WERI-Rb-1 (cell line): ENCODE measurements at regions not wholly inside any gene's neighbourhood (a gene's known extent, or its start where the extent isn't known, plus 50 kb on each side); places are given as distances from the start of the nearest gene placed in this dataset.
A peak's percentile ranks its signal among the peaks of the same experiment; 100 is the strongest.

Experiments
- DNase-seq: peaks from one replicate; pipeline ENCODE4 v3.0.0-alpha.2; 2020
- H3K27ac ChIP-seq: fragments of 250-450 bp; sonication (Bioruptor Pico); 2 replicates; pipeline ENCODE4 v1.5.1; 2020; ENCODE audit warnings: mild to moderate bottlenecking, moderate library complexity
- H3K27me3 ChIP-seq: fragments of 250-450 bp; sonication (Bioruptor Pico); 2 replicates; pipeline ENCODE4 v1.5.1; 2021; ENCODE audit warnings: mild to moderate bottlenecking, low read depth, moderate library complexity; ENCODE audit not compliant: insufficient read depth, severe bottlenecking
- H3K36me3 ChIP-seq: fragments of 250-450 bp; sonication (Bioruptor Pico); 2 replicates; pipeline ENCODE4 v1.5.1; 2020; ENCODE audit warnings: mild to moderate bottlenecking, moderate library complexity
- H3K4me3 ChIP-seq: 2 replicates; pipeline ENCODE4 v1.5.1; 2011; ENCODE audit warnings: low read depth, mild to moderate bottlenecking, control low read depth, low read length
- H3K9me3 ChIP-seq: fragments of 250-450 bp; sonication (Bioruptor Pico); 2 replicates; pipeline ENCODE4 v1.5.1; 2021; ENCODE audit warnings: mild to moderate bottlenecking, moderate library complexity; ENCODE audit not compliant: severe bottlenecking
- CTCF ChIP-seq: IDR thresholded peaks from 2 replicates; pipeline ENCODE4 v1.5.1; 2011; ENCODE audit warnings: low read depth, mild to moderate bottlenecking, control low read depth, inconsistent platforms, low read length

- H3K4me3 ChIP-seq: peak overlapping the region; percentile 71
These were observed 51.5 kb upstream of the TRIM2 start for GRCh38 chr4:153152501-153153338.

DNA sequence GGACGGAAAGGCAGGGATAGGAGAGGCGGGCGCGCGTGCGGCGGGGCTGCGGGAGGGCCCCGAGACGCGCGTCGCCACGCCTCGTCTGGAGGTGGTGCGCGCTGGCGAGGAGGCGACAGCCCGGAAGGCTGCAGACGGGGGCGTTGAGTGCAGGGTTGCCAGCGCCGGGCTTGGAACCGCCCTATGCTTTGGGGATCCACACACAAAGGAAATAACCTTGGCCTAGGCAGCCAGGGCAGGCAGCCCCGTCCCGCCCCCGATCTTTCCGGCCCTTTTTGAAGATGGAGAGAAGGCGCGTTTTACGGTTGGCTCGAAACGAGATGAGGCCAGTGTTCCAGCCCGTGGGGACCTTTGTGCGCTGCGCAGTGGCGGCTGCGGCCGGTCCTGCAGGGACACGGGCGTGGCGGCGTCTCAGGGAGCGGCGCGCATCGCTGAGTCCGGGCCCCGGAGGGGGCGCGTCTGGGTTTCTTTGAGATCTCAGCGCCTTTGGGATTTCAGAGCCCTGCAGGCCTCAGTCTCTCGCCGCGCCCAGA, 50.8 kb upstream of the TRIM2 start:
- Histone ChIP-seq H3K27ac (peak overlapping the region; percentile 92), H3K36me3 (no peaks in the 10 kb centered on the region), H3K9me3 (no peaks in the 10 kb centered on the region), H3K4me3 (peak overlapping the region; percentile 71), H3K27me3 (no peaks in the 10 kb centered on the region)
- peak; percentile 88 for DNase-seq
- no peak for TF ChIP-seq CTCF

More at GRCh38 chr4:153152501-153153338, 51.5 kb upstream of the TRIM2 start:
- peak; percentile 95 for DNase-seq
- Histone ChIP-seq H3K36me3 (no peaks in the 10 kb centered on the region), H3K27me3 (no peaks in the 10 kb centered on the region), H3K9me3 (no peaks in the 10 kb centered on the region), H3K27ac (peak overlapping the region; percentile 92)
- TF ChIP-seq CTCF: no peak

- Histone ChIP-seq H3K9me3 (no peaks in the 10 kb centered on the region), H3K27ac (peak overlapping the region; percentile 92), H3K36me3 (no peaks in the 10 kb centered on the region), H3K27me3 (no peaks in the 10 kb centered on the region), H3K4me3 (peak overlapping the region; percentile 71)
- no peak for TF ChIP-seq CTCF
- no peak for DNase-seq
These were observed 50.0 kb upstream of the TRIM2 start for GRCh38 chr4:153154007-153154975.
